DMS79 (cell line): ENCODE measurements at regions not wholly inside any gene's neighbourhood (a gene's known extent, or its start where the extent isn't known, plus 50 kb on each side); places are given as distances from the start of the nearest gene placed in this dataset.
"Not testable (repeated sequence)": the region's sequence is repeated elsewhere in the genome, so short reads cannot be mapped to it uniquely, and the experiment has no call there.

Source experiments
- DNase-seq: peaks from one replicate; lab custom pipeline; 2025; lab: John Stamatoyannopoulos, UW

DNA sequence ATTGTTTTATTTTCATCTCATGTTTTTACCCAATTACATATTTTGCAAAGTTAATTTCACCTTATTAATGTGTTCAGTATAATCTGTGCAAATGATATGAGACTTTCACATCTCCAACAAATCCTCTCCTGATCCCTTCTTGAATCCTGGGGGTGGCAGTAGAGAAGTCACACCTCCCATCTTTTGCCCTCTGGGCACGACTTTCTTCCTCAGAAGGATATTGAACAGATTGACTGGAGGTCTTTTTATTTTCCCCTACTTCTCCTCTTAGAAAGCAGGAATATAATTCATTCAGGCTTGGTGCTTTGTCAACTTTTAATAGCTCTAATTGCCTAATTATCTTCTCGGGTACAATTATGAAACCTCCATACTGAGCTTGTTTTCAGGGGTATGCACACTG is 1037.1 kb upstream of the NUDT12 start:
- no peak for DNase-seq

DNA sequence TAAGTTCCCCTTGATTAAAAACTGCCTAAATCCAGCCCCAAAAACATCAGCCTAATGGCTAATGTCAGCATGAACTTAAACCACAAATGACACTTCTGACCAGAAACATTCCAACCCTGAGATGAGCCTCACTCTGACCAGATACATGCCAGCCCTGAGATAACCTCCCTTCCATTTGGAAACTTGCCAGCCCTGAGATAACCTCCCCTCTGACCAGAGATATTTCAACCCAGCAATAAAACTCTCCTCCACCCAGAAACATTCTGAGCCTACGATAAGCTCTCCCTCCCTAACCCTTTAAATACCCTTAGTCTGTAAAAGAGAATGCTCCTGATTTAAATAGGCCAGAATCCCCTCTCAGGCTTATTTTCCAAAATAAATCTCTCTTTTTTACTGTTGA is 1035.7 kb upstream of the NUDT12 start:
- no peak for DNase-seq

DNA sequence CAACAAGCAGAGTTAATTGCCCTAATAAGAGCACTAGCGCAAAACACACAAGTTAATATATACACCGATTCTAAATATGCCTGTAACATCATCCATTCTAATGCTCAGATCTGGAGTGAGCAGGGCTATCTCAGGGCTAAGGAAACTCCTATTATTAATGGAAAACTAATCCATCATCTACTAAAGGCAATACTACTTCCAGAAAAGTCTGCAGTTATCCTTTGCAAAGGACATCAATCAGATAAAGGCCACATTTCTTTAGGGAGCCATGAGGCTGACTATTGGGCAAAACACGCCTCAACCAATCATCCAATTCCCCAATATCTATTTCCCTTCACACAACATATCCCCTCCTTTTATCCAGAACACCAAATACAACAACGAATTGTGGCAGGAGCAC is 1032.3 kb upstream of the NUDT12 start:
- no peak for DNase-seq

DNA sequence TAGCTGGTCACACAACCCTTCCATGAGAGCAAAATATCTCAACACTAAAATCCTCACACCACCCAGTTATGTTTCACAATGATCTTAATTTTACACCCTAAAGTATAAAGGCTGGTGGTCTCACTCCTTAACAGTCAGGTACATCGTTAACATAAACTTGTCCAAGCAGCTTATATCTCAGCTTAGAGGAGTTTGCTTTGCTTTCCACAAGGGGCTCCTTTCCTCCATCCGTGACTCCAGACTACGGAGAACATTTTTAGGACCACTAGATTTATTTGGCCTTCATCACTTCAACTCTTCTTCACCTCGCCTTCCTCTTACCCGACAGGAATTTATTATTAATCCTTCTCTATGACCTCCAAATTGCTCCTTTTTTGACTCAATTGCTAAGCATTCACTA is 1014.1 kb upstream of the NUDT12 start:
- DNase-seq = no peak

DNA sequence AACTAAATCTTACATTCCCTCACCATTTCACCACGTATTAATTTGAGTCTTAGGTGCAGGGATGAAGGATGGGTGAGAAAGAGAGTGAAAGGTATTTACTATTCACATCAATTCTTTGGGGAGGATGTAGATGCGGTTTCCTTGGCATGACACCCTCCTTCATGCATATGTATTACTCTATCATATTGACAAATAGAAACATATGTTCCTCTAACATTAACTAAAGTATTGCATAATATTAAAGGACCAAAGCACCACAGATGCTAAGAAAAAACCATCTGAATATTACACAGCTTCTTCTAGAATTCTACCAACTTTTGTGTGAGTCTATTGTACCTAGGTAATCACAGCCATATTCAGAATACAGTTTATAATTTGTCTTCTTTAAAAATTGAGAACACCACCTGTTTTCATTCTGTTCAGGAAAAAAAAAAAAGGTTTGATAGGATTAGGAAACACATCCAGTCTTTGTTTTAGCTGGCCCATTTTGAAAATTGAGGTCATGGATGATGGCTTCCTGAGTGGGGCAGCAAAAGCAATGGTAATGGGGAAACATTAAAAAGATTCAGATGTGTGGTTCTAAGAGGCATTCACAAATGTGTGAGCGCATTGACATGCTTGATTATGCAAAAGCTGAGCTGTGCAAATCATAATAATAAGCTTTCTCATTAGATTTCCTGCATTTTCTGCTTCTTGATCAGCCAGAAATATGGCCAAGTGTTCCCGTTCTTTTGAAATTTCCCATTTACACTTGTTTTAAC is 1011.5 kb upstream of the NUDT12 start:
- no peak for DNase-seq

DNA sequence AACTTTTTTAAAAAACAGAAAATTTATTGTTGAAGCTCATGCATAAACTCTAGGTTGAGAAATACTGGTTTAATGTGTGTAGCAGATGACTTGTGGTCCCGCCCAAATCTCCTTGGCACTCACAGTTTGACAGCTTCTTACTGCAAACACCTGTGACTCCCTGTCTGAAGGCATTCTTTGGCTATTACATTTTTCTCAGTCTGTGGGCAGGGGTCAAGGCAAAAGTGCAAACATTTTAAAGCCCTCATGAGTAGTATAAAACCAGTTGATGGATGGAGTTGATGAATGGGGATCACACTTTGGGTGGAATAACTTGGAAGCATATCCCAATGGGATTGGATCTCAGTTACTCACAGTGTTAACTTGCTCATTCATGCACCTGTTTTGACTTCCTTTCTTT is 1007.0 kb upstream of the NUDT12 start:
- DNase-seq = no peak

DNA sequence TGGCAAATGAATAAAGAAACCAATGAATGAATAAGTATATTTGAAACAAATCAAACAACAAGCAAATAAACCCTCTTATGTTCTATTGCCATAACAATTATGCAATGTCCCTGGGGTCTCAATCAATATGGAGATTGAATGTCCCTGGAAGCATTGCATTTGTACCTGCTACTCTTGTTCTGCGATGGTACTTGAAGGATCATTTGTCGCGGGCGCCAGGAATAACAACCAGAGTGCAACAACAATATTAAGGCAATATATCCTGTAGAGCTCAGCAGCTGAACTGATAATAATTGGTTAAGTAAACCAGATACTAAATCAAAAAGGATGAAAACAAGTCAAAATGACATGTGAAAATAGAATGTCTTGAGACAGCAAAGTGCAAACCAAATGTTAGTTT is 1001.9 kb upstream of the NUDT12 start:
- DNase-seq = no peak

DNA sequence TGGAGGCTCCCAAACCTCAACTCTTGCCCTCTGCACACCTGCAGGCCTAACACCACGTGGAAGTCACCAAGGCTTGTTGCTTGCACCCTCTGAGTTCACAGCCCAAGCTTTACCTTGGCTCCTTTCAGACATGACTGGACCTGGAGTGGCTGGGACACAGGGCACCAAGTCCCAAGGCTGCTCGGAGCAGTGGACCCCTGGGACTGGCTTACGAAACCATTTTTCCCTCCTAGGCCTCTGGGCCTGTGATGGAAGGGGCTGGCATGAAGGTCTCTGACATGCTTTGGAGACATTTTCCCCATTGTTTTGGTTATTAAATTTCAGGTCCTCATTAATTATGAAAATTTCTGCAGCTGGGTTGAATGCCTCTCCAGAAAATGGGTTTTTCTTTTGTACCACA is 994.4 kb upstream of the NUDT12 start:
- DNase-seq = no peak

DNA sequence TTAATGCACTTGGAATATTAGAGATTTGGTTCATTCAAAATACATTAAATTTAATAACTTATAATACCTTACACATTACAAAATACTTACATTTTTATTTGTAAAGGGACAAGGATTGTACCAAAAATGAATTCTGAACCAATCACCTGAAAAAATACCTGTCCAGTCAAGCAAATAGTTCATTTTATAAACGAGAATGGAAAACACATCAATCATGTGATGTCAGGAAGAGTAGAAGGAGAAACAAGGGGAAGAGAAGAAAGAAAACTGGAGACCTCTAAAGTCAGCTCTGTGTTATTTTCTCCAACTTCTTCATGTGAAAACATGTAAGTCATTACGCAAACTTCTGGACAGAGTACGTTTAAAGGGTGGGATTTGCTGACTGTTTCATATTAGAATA is 989.0 kb upstream of the NUDT12 start:
- DNase-seq = no peak

DNA sequence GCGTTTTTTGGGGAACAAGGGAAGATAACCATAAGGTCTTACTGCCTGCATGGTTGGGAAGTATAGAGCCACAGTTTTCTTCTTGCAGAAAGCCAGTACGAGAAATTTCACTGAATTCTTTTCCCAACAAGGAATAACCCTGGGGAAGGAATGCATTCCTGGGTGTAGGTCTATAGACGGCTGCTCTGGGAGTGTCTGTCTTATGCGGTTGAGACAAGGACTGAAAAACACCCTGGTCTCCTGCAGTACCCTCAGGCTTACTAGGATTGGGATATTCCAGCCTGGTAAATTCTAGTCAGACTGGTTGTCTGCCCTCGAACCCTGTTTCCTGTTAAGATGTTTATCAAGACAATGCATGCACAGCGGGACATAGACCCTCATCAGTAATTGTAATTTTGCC is 984.3 kb upstream of the NUDT12 start:
- not testable (repeated sequence) for DNase-seq

DNA sequence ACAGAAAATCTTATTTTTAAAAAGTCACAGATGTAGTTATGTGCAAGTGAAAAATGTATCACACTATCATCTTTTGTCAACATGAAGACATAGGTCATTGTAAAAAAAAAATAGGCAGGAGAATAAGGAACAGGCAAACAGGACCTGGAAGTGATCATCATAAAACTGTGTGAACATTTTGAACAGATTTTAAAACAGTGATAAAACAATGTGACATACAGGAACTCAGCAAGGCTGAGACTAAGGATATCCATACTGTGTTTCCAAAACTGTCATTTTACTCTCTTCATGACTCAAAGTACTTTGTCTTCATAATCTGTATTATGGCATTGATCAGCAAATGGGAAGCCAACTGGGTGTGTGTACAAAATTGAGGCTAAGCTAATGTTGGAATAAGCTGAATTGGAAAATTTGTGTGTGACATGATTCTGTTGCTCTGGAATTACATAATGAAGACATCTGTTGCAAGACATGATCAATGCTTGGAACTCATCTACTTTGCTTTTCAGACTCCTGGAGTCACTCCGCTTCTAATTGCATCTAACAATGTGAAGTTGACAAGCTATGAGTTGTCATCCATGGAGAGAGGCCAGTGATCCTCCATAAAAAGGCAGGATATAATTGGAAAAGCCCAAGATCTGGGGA is 978.7 kb upstream of the NUDT12 start:
- DNase-seq = no peak

DNA sequence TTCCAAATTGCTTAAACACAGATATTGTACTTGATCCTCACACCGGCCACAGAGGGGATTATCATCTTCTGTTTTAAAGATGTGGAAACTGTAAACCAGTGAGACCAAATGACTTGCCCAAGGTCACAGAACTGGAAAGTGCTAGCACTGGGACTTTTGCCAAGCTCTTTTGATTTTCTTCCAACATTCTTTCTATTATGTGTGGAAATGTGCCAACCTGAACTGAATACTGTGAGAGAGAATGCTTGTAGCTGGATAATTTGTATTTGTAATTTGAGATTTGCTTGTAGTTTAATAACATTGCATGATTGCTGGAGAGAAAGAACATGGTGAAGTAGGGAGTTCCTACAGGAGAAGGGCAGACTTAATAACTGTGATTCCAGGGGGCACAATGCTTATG is 977.9 kb upstream of the NUDT12 start:
- DNase-seq = no peak

DNA sequence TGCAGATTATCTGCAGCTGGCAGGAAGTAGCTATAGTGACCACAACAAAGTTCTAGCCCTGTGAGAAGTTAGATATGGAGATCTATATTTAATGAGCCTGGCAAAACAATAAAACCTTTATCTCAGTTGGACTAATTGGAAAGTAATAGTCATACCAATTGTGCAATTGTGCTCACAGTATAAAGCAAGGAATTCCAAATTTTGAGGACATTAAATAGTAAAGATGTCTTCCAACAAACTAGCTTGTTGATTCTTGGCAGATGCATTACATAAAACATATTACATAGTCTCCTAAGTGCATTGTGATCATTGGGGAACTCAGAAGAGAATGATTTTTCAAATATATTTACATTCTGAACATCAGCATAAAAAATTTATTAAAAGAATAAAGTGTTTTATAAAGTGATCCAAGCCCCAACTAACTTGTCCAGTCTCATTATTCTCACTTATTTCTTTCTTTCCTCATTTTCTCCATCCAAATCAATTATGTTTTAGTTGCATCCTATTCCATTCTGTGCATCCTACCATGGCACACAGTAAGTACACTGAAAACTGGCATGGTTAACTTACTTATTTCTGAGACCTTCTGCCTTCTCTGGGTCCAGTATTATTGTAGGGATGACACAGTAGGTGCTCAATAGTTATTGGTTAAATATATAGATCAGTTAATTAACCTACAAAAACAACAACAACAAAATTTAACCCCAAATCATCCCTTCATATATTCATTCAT is 977.2 kb upstream of the NUDT12 start:
- DNase-seq = no peak

DNA sequence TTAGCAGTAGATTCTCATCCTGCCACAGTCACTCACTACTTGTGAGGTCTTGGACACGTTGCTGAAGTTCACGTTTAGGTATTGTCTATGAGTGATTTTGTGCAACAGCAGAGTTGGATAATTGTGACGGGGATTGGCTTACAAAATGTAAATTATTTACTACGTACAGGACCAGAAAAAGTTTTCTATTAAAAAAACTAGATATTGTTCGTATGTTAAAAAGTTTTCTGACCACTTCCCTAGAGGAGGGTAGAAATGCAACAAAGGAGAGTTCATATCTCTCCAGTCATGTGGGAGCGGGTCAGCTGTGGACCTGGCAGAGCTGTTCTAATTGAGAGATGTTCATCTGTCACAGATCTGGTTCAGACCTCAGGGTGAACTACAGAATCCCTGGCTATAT is 976.1 kb upstream of the NUDT12 start:
- DNase-seq = no peak

DNA sequence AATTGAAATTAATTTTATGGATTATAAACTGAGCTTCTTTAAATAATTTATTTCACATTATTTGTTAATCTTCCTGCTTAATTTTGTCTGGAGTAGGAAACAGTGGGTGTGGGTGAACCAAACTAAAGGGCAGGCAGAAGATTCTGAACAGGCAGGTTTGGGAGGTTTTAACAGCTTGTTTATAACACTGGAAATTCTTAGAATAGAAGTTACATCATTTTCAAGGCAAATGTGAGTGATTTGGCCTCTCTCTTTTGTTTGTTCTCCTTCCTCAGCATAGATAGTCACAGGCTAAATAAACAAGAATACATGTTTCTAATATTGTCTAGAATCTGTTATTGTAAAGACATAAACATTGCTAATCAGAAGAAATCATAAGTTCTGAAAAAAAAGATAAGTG is 970.9 kb upstream of the NUDT12 start:
- DNase-seq = no peak

DNA sequence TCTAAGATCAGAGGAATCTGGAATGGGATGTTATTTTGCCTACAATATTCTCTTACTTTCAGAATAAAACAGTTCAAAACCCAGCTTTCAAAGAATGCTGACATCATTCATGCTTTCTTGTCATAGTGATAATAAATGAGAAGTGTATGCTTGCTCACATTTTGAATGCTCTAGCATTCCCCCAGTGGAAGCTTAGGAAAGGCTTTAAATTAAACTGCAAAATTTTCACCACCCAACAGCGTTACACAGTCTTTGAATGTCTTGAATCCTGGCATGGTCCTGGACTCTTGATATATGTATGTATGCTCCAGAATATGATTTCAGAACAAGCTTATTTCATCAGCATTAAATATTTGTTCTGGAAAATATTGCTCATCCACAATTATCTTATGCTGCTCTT is 964.3 kb upstream of the NUDT12 start:
- DNase-seq = no peak

DNA sequence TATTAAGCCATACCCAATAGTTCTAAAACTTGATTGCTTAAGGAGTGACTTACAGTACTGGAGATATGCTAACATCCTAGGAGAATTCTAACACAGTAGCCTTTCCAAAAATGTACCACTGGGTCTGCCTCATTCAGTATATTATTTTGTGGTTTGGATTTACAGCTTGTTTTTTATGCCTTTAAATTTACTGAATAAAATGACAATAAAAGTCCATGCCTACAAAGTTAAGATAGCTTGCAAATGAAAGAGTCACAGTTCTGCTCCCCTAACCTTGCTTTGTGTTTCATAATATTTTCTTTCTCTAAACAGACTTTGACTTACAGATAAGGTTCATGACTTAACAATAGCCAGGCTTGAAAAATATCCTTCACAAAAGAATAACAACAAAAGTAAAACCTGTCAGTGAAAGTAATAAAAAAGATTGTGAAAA is 951.1 kb upstream of the NUDT12 start:
- no peak for DNase-seq

DNA sequence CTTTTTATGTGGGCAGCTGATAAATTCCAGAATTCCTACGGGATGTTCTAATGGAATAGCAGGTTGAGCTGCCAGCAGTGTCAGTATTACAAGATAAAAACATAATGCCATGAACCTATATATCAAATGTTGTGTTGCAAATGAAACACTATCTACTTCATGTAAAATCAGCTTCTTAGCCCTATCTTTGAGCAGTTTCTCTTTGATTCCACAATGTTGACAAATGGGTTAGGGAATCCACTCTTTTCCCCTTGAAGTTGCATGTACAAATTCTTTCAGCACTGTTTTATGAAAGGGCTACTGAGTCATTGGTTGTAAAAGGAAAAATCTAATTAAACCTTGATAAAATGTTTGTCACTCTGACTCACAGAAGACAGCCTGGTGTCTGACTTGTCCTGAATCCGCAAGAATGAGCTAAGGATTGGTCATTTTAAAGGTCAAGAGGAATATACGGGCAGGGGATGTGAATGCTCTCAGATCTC is 950.6 kb upstream of the NUDT12 start:
- DNase-seq = no peak

DNA sequence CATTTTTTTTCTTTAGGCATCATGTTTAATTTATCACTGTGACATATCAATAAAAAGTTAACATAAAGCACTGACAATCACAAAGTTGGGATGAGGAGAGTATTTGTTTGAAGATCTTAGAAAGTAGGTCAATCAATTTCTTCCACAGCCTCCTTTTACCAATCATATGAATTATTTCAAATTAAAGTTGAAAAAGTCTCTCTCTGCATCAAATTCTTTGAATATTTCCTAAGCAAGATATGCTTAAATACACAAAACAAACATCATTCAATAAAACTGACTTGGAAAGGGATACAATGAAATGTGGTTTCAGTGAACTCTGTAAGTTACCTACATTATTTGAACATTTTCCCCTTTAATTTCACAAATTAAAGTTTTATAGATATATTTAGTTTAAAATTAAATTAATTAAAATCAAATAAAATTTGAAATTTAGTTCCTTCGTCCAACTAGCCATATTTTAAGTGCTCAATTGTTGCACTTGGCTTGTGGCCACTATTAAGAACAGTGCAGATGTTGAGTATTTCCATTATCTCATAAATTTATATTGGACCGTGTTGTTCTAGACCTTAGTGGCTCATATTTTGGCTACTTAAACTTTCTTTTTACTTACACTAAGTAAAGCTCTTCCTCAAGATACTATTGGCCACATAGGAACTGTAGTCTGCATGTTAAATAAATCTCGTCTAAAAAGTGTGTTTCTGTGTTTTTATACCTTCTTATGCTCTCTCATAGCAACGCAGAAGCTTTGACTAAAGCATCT is 949.7 kb upstream of the NUDT12 start:
- DNase-seq = no peak

DNA sequence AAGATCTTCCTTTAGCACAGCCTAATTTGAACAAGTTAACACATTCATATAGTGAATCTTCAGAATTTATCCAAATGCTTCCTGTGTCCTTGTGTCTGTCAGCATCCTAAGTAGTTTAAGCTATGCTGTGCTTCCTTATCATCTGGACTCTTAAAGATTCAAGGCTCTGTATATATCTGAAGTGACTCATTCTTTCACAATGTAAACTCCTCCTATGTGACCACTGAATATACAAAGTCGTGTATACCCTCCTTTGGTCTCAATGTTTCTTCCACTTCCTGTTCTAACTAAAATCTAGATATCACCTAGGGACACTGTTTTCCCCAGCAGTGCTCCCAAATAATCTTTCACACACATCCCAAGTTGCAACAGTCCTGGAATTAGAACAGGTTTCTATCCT is 935.7 kb upstream of the NUDT12 start:
- no peak for DNase-seq

DNA sequence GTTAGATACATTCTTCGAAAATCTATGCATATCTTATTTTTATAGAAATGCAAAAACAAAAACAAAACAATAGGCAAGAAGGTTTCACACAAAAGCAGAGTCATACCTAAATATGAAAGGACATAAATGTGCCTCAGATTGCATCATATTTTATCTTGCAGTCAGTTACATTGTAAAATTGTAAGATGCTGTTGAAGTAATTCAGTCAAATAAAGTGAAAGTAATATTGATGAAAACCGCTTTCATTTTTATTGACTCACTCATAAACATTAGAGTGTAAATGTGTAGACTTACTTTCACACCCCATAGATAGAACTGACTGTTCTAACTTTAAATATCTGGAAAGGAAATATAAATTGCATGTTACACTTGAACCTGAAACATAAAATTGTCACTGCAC is 931.5 kb upstream of the NUDT12 start:
- no peak for DNase-seq

DNA sequence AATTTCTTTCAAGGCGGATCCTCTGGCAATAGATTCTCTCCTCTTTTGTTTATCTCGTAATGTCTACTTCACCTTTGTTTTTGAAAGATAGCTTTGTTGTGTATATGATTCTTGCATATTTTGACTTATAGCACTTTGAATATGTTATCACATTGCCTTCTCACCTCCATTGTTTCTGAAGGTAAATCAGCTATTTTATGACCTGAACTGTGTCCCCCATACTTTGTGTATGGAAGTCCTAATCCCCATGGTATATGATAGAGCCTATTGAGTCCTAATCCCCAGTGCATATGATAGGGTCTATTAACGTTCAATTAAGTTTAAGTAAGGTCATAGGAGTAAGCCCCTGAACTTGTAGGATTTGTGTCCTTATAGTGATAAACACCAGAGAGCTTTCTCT is 910.2 kb upstream of the NUDT12 start:
- DNase-seq = no peak
